GM19452 (cell line): ENCODE measurements at regions not wholly inside any gene's neighbourhood (a gene's known extent, or its start where the extent isn't known, plus 50 kb on each side); places are given as distances from the start of the nearest gene placed in this dataset.

ENCODE experiments used
- ATAC-seq: cut with Tn5 transposase; IDR thresholded peaks from one replicate; pipeline ENCODE4 v1.9.1; 2021; ENCODE audit not compliant: unreplicated experiment

DNA sequence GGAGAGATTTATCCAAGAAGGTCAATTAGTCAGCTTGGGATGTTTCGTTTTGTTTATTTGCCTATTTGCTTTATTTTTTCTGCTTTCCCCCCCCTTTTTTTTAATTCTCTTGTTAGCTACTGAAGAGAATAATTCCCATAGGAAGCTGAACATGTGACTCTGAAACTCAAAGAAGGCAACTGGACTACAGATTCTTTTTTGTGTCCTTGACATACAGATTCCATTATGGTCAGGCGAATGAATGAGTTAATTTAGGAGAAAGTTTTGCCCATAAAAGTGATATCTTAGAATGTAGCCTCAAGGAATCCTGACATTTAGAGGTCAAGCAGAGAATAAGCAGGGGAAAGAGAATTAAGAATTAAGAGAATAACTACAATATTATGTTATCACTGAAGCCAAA, 514.2 kb upstream of the LINC00305 start:
- no peak for ATAC-seq

DNA sequence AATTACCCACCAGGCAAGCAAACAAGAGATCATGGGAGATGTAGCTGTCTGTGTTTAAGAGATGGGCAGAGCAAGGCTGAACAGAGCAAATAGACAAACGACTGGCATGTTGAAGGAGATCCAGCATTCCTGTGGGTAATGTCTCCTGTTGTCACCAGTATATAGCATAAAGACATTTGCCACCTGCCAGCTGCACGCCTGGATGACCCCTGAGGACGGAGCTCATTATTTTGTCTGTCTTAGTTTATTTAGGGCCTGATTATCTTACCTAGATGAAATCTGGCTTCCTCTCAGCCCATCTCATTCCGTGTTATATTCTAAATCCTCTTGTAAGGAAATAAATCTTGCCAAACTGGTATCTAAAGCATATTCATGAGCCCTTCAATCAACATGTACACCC, 510.3 kb upstream of the LINC00305 start:
- no peak for ATAC-seq

DNA sequence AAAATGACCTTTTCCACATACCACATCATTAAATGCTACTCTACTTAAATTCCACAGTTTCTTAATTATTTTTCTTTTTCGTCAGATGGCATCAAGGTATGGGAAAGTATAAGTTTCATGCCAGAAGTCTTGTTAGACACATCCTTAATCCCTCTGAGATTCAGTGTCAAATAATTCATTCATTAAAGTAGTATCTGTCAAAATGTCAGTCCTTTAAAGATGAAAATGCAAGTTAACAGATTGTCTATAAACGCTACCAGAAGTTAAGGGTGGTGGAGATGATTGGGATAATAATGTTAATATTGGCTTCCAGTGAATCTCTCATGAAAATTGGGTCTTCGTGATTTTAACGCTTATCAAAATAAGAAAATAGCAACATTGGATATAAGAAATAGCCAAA, 504.2 kb upstream of the LINC00305 start:
- ATAC-seq = no peak

DNA sequence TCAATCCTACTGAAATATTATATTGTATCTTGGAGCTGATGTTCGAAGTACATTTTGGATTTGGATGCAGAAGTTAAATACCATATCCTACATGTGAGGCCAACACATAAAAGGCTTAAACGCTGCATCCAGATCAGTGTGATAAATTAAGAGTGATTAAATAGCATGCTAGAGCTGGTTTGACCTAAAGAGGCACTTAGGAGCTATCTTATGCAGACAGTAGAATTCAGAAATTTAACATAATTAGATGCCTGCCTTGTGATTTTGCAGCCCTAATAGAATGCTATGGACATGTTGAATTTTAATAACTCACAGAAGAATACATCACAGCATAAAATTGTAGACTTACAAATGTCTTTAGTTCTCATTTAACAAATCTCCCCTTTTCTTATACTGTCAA, 501.2 kb upstream of the LINC00305 start:
- no peak for ATAC-seq

DNA sequence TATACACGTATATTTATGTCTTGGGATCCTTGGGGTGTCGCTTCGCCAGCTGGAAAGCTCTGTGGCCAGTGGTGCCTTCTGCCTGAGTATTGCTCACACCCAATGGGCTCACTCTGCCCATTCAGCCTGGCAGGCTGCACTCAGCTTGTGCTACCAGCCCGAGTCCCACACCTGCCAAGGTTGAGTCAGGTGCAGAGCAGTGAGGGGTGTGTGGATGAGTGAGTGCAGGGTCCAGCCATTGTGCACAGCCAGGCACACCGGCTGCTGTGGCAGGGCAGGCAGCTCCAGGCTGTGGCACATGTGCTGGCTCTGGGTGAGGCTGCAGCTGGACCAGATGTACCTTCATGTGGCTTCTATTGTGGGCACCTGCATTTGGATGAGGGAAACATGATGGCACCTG, 496.9 kb upstream of the LINC00305 start:
- ATAC-seq = no peak

DNA sequence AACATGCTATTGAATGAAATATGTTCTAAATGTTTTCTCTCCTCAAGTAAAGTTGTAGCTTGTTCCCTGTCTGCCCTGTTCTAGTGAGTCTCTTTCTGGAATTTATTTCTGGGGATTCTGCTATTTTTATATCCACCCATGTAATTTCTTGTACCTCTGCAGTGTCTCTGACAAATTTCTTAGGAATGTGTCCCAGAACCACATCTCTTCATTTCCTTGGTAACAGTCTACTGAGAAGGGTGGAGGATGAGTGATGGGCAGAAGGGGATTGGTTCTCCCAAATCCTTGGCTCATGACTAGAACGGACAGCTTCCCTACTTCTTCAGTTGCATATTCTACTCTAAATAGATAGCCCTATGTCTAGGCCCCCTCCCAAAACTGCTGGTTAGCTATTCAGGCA, 490.6 kb upstream of the LINC00305 start:
- no peak for ATAC-seq

DNA sequence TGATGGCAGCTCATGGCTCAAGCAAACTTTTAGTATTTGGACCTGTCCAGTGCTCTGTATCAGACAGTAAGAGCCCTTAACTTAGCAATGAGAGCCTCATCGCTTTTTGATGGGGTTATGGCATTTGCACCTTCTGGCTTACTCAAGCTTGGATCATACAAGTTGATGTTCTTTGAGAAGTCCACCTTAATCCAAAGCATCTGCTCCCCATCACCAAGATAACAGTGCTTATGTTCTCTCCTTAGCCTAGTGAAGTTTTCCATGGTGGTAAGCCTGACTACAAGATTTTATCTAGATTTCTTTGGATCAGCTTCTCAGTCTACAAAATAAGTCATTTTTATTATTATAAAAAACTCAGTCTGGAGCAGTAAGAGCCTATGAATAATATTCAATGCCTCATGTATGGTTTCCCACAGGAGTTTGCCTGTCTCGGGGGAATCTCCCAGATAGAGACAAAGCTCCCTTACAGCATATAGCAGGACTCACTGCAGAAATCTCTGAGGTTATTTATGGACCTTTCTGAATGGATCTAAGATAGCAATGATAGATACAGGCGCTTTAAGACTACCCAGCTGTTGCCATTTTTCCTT, 472.2 kb upstream of the LINC00305 start:
- no peak for ATAC-seq

DNA sequence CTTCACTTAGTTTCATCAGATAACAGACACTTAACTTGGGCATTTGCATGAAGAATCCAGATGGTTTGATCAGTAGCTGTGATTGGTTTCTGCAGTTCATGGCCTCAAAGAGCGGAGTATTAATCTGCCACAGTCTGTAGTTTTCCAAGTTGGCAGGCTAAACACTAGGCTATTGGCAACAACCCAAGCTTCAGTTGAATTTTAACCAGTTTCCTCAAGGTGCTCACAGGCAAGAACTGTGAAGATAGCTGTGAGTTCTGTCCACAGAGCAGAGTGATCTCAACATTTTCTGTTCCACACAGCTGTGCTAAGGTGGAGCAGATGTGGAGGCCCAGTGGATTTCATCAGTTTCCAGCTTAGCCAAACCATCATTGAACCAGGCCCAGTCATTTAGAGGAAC, 469.5 kb upstream of the LINC00305 start:
- no peak for ATAC-seq

DNA sequence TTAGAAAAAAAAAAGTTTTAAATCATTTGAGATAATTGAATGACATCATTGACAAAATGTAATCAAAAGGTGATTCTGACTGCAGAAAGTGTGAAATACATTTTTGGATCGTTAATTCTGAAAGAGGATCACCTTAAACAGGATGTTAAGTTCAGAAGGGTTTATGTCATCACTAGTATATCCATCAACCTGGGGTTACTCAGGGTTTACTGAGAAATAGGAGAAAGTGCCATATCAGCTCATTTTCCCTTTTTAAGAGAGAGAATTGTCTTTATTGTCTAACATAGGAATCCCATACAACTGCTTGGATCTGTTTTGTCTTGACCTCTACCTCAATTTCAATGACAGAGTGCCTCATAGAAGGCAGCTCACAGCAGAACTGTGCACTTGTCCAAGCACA, 466.1 kb upstream of the LINC00305 start:
- no peak for ATAC-seq

DNA sequence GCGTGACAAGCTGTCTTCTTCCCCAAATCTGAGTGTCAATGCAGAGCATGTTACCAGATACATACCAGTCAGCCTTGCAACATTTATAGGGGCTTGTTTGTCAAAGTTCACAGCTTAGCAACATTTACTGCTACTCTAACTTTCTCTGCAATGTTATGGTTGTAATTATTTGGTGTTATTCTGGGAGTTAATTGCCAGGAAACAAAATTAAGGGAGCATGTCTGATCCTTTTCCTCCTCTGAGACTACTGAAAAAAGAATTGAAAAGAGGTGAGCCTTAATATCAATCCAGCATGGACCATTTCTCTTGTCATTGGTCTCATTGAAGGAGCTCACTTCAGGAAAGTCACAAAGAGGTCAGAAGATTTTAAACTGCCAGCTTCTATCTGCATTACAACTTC, 465.6 kb upstream of the LINC00305 start:
- ATAC-seq = no peak

DNA sequence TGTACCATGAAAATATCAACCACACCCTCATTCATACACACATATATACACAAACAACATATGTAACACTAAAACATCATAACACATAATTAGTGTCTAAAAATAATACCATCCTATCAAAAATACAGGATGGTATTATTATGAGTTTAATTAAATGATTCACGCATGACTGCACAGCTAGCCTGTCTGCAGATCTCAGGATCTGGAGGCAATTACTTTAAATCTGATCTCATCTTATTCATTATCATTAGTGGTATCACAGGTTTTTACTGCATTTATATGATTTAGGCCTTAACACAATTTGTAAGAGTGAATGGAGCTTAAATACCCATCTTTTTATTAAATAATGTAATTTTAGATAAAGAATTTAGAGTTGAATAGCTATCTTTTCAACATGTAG, 443.4 kb upstream of the LINC00305 start:
- no peak for ATAC-seq

DNA sequence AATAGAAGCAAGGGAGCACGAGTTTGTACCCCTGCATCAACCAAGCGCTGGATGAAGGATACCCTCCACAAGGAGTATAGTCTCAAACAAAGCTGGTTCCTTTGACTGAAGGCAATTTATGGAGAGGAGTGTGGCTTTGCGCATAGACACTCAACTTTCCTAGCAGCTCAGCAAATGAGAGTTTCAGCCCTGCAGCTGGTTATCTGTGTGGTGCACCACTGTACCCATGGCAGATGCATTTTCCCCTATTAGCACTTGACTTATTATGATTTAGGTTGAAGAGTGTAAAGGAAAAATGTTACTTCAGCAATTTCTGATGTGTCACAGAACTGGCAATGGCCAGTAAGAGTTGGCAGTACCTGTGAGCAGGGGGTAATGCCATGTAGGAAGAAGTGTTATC, 440.1 kb upstream of the LINC00305 start:
- ATAC-seq = no peak

DNA sequence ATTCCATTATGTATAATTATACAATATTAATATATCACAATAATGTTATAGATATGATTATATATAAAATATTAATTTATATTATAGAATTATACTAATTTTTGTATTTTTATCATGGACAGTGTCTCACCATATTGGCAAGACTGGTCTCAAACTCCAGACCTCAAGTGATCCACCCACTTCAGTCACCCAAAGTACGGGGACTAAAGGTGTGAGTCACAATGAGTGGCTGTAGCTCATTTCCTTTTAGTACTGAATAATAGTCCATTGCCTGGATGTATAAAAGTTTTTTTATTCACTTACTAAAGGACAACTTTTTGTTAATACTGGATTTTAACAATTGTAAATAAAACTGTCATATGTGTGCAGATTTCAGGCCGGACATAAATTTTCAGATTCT, 417.6 kb upstream of the LINC00305 start:
- ATAC-seq = no peak

DNA sequence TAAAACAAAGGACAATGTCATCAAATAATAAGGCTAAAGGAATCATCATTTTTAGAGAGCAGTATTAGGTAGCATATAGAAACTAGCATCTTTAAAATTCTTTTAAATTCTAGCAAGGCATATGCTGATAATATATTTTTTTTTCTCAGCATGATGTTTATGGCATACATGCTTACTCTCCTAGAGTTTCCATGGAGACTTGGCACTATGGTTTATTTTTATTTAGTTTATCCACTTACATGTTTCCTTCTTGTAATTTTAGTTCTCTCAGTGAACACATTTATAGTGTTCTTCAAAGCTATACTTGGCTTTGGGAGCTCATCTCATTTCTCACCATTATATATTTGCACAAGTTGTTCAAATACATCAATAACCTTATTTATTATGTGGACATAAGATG, 413.8 kb upstream of the LINC00305 start:
- ATAC-seq = no peak

DNA sequence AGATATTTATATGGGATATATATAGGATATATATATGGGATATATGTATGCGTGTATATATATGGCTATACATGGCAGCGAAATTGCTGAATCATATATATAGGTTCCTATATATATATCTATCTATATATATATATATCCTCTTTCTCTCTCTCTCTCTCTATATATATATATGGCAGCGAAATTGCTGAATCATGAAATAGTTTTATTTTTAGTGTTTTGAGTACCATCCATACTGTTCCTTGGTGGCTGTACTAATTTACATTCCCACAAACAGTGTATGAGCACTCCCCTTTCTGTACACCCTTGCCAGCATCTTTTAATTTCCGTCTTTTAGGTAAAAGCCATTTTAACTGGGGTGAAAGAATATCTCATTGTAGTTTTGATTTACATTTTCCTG, 397.6 kb upstream of the LINC00305 start:
- ATAC-seq = no peak

DNA sequence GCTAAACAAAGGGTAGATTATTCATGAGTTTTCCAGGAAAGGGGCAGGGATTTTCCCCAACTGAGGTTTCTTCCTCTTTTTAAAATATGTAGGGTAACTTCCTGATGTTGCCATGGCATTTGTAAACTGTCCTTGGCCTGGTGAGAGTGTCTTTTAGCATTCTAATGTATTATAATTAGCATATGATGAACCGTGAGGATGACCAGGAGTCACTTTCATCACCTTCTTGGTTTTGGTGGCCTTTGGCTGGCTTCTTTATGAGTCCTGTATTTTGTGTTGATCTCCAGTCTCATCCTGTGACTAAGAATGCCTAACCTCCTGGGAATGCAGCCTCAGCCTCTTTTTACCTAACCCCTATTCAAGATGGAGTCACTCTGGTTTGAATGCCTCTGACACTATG, 391.0 kb upstream of the LINC00305 start:
- no peak for ATAC-seq

DNA sequence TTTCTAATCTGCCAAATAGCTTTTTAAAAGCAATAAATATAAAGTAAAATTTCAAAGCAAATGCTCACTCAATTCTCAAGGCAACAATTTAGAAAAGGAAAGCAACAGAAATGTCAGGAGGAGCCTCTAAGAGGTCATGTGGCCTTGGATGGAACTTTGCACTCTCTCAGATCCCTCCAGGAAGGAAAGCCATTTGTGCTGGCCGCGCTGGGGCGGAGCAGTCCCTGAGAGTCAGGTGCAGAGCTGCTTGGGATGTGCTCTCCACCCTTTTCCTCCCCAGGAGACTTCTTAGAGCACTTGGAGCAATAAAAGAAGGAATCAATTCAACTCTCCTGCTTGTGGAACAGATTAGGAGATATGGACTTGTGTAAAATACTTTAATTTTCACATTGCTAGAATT, 379.8 kb upstream of the LINC00305 start:
- ATAC-seq = no peak

DNA sequence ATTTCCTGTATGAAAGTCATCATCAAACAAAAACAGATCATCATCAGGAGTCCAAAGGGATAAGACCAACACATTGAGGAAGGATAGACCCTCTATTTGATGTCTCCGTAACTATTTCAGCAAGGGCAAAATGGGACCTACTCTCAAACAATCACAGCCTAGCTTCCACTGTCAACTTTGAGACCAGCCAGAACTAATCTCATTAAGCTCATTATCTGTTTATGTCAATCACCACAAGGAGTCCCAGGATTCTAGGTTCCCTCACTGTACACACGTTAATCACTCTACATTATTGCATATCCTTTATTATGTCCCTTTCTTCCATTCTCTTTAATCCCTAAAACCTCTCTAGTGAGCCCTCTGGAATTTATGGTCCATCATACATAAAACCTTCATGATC, 370.3 kb upstream of the LINC00305 start:
- no peak for ATAC-seq

DNA sequence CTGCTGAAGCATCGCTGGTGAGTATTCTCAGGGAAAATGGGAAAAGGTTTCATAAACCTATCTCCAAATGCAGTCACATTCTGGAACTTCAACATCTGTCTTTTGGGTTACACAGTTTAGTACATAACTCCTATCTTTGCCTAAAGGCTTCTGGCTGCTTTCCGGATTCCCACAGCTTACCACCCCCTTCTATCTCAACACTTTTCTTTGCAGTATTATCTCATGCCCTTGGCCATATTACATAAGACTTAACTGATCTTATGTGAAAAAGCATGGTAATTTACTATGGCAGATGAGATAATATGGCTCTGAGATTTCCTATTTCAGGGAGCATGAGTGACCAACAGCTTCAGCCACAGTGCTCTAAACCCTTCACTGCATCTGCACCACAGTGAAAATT, 369.3 kb upstream of the LINC00305 start:
- no peak for ATAC-seq

DNA sequence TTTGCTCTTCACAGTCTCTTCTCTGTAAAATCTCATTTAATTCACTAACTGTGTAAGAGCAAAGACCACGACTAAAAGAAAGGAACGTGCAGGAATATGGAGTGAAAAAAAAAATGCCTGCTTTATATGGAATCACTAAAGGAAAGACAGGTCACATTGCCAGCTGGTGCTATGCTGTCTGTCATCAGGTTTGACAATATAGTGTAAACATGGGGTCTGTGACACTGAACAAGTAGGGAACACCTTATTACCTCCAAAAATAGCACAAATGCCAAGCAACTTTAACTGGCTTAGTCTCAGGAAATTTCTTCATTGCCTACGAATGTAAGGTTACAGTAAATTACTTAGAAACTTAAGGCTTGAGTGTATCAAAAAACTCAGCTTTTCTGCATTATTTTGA, 364.5 kb upstream of the LINC00305 start:
- no peak for ATAC-seq

DNA sequence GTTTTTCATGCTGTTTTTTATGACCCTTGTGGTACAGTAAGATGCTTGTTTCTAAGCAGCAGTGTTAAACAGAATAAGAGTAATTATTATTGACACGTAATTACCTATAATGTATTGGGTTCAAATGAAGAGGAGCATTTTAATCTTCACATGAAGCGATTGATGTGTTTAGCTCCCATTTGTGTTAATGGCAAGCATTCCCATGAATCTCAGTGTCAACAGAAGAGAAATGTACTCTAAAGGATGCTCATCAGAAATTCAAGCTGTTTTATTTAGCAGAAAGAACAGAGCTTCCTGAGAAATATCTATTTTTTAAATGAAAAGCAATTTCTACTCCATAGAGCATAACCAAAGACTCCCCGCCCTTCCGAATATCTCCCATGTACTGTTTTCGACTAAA, 341.3 kb upstream of the LINC00305 start:
- no peak for ATAC-seq

DNA sequence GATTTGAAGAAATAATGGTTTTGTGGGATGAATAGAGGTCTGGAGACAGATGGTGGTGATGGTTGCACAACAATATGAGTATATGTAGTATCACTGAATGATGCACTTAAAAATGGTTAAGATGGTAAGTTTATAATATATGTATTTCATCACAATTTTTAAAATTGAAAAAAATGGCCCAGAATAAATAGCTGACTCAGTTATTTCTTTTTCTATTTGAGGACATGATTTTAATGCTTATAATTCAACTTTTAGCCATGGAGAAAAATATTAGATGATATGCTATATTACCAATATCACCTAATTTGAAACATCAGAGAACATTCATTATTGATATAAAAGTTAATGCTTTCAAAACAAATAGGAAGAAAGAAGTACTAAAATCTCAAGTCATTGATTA, 339.8 kb upstream of the LINC00305 start:
- ATAC-seq = no peak

DNA sequence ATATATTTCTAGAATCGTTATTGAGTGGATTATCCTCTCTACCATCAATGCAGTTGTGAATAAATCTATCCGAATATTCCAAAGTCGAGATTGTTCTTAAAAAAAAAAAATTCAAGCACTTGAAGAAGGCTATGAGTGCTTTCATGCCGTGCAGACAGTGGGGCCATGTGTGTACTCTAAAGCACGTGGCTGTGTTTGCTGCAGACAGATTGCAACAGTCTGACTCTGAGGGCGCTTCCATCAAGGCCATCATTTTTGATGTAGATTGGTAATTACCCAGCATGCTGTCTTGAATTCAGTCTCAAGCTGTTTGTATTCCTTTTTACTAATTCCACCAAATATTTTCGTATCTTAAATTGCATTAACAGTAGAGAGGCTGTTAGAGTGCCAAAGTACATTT, 325.9 kb upstream of the LINC00305 start:
- no peak for ATAC-seq

DNA sequence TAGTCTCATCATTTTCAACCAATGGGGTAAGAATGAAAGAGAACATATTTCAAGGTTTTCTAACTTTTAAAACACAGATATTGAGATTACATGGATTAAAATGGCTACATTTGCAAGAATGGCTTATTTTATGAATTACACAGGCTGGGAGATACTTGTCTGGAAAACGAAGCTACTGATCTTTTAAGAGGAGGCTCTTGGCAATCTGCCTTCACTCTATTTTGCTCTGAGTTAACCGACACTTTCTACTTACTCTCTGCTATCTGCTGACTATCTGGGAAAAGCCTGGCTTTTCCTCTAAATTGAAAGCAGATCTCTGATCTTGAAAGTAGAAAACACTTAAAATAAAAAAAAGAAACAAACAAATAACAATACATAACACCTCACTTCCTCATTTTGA, 325.4 kb upstream of the LINC00305 start:
- ATAC-seq = no peak
